ENCODE measurements at regions not wholly inside any gene's neighbourhood (a gene's known extent, or its start where the extent isn't known, plus 50 kb on each side); places are given as distances from the start of the nearest gene placed in this dataset.

- ChIA-PET CTCF (no interaction called here), POLR2A (no interaction called here)
- DNase-seq (ENCODE audit: extremely low spot score): no peak
- no peak for TF ChIP-seq CTCF (IDR thresholded peaks at IDR 0.05; ENCODE audit: control extremely low read depth, extremely low read depth, low read depth, missing control alignments)
These were observed 211.6 kb downstream of the KIF26A start for GRCh38 chr14:104349950-104350349.

- CTCF ChIA-PET: no interaction called here
- TF ChIP-seq CTCF (IDR thresholded peaks at IDR 0.05; ENCODE audit: control extremely low read depth, extremely low read depth, low read depth, missing control alignments): no peak
- DNase-seq (ENCODE audit: extremely low spot score): no peak
- POLR2A ChIA-PET: no interaction called here
These were observed 212.2 kb downstream of the KIF26A start for GRCh38 chr14:104350463-104351185.

- POLR2A ChIA-PET: no interaction called here
- CTCF ChIA-PET: no interaction called here
- no peak for DNase-seq (ENCODE audit: extremely low spot score)
- TF ChIP-seq CTCF (IDR thresholded peaks at IDR 0.05; ENCODE audit: control extremely low read depth, extremely low read depth, low read depth, missing control alignments): no peak
These were observed 213.6 kb downstream of the KIF26A start for GRCh38 chr14:104351849-104352492.

GRCh38 chr14:104352493-104353220, 214.3 kb downstream of the KIF26A start:
- no peak for DNase-seq (ENCODE audit: extremely low spot score)
- ChIA-PET CTCF (no interaction called here), POLR2A (no interaction called here)
- no peak for TF ChIP-seq CTCF (IDR thresholded peaks at IDR 0.05; ENCODE audit: control extremely low read depth, extremely low read depth, low read depth, missing control alignments)

- ChIA-PET POLR2A (no interaction called here), CTCF (no interaction called here)
- DNase-seq (ENCODE audit: extremely low spot score): no peak
- TF ChIP-seq CTCF (IDR thresholded peaks at IDR 0.05; ENCODE audit: control extremely low read depth, extremely low read depth, low read depth, missing control alignments): no peak
These were observed 215.0 kb downstream of the KIF26A start for GRCh38 chr14:104353221-104353920.

- ChIA-PET POLR2A (no interaction called here), CTCF (no interaction called here)
- DNase-seq (ENCODE audit: extremely low spot score): no peak
- no peak for TF ChIP-seq CTCF (IDR thresholded peaks at IDR 0.05; ENCODE audit: control extremely low read depth, extremely low read depth, low read depth, missing control alignments)
These were observed 215.7 kb downstream of the KIF26A start for GRCh38 chr14:104353921-104354701.
